Naive B cell (primary cell): ENCODE measurements at regions not wholly inside any gene's neighbourhood (a gene's known extent, or its start where the extent isn't known, plus 50 kb on each side); places are given as distances from the start of the nearest gene placed in this dataset.

Experiments used
- ATAC-seq, 2 donors: fragments of 150-1000 bp; cut with Tn5 transposase; 2 replicates each; pipeline ENCODE4 v1.10.0; 2021; ENCODE audit warnings: low read depth in 2 of 2, mild to moderate bottlenecking in 2 of 2, moderate library complexity in 2 of 2
- DNase-seq: peaks from one replicate; pipeline ENCODE4 v3.0.0; 2022
- H3K27ac Mint-ChIP-seq, 6 donors: one replicate each; pipeline ENCODE4 v1.8.0; 2020 to 2022; ENCODE audit warnings: mild to moderate bottlenecking in 6 of 6, mixed read lengths in 6 of 6, moderate library complexity in 5 of 6, inconsistent platforms in 2 of 6
- H3K27me3 Mint-ChIP-seq, 3 donors: one replicate each; pipeline ENCODE4 v1.8.0; 2021 to 2022; ENCODE audit warnings: mixed read lengths in 3 of 3, mild to moderate bottlenecking in 1 of 3
- H3K36me3 Mint-ChIP-seq, 2 donors: one replicate each; pipeline ENCODE4 v1.8.0; 2020 to 2022; ENCODE audit warnings: mixed read lengths in 2 of 2, inconsistent platforms in 1 of 2, mild to moderate bottlenecking in 1 of 2
- H3K4me1 Mint-ChIP-seq, 3 donors: one replicate each; pipeline ENCODE4 v1.8.0; 2020 to 2022; ENCODE audit warnings: mixed read lengths in 3 of 3, inconsistent platforms in 1 of 3, mild to moderate bottlenecking in 1 of 3, moderate library complexity in 1 of 3
- H3K4me3 Mint-ChIP-seq, 8 donors: one replicate each; pipeline ENCODE4 v1.8.0; 2020 to 2022; ENCODE audit warnings: mild to moderate bottlenecking in 8 of 8, mixed read lengths in 8 of 8, moderate library complexity in 8 of 8, inconsistent platforms in 2 of 8
- H3K9me3 Mint-ChIP-seq, 7 donors: one replicate each; pipeline ENCODE4 v1.8.0; 2020 to 2022; ENCODE audit warnings: mixed read lengths in 7 of 7, mild to moderate bottlenecking in 5 of 7, inconsistent platforms in 2 of 7, moderate library complexity in 1 of 7

- H3K4me1 Mint-ChIP-seq = peaks cover 24 to 33% (median 25%) of the 10 kb centered on the region in 3 donors
- no peak for DNase-seq
- H3K4me3 Mint-ChIP-seq = no peak overlapping the region
- H3K9me3 Mint-ChIP-seq = peaks cover 0 to 11% (median 0%) of the 10 kb centered on the region in 7 donors
- H3K27ac Mint-ChIP-seq = no peak overlapping the region
- peaks cover 0 to 4% of the 10 kb centered on the region in 2 donors for H3K36me3 Mint-ChIP-seq
- no peak for ATAC-seq
- H3K27me3 Mint-ChIP-seq = no peaks in the 10 kb centered on the region
Observed at GRCh38 chr6:14243597-14243996, 126.0 kb downstream of the CD83 start.

GRCh38 chr6:14246876-14247275, 129.3 kb downstream of the CD83 start:
- Mint-ChIP-seq H3K36me3 (peaks cover 0 to 8% of the 10 kb centered on the region in 2 donors), H3K27ac (no peak overlapping the region), H3K4me1 (peaks cover 12 to 30% (median 15%) of the 10 kb centered on the region in 3 donors), H3K27me3 (no peaks in the 10 kb centered on the region), H3K9me3 (peaks cover 0 to 11% (median 0%) of the 10 kb centered on the region in 7 donors), H3K4me3 (peak overlapping the region in 1 of 8 donors; percentile 10)
- no peak for ATAC-seq
- no peak for DNase-seq

GRCh38 chr6:14250573-14250972, 133.0 kb downstream of the CD83 start:
- Mint-ChIP-seq H3K27me3 (no peaks in the 10 kb centered on the region), H3K9me3 (peaks cover 0 to 2% (median 0%) of the 10 kb centered on the region in 7 donors), H3K4me1 (peaks cover 30 to 54% (median 36%) of the 10 kb centered on the region in 3 donors), H3K27ac (peak overlapping the region in 3 of 6 donors; percentile 30 to 80 (median 53)), H3K36me3 (peaks cover 0 to 8% of the 10 kb centered on the region in 2 donors), H3K4me3 (no peak overlapping the region)
- no peak for DNase-seq
- no peak for ATAC-seq

GRCh38 chr6:14252271-14252850, 134.8 kb downstream of the CD83 start:
- DNase-seq = no peak
- peak overlapping the region in 3 of 8 donors; percentile 39 to 76 (median 50) for H3K4me3 Mint-ChIP-seq
- peaks cover 39 to 71% (median 47%) of the 10 kb centered on the region in 3 donors for H3K4me1 Mint-ChIP-seq
- H3K36me3 Mint-ChIP-seq = peaks cover 0 to 4% of the 10 kb centered on the region in 2 donors
- peak overlapping the region in 4 of 6 donors; percentile 33 to 87 (median 66) for H3K27ac Mint-ChIP-seq
- H3K9me3 Mint-ChIP-seq = peaks cover 0 to 2% (median 0%) of the 10 kb centered on the region in 7 donors
- no peak for ATAC-seq
- H3K27me3 Mint-ChIP-seq = no peaks in the 10 kb centered on the region

- H3K4me1 Mint-ChIP-seq = peaks cover 45 to 86% (median 56%) of the 10 kb centered on the region in 3 donors
- no peaks in the 10 kb centered on the region for H3K27me3 Mint-ChIP-seq
- ATAC-seq = peak; percentile 89 to 90
- peaks cover 1 to 4% of the 10 kb centered on the region in 2 donors for H3K36me3 Mint-ChIP-seq
- peak; percentile 66 for DNase-seq
- H3K9me3 Mint-ChIP-seq = peaks cover 0 to 2% (median 0%) of the 10 kb centered on the region in 7 donors
- H3K4me3 Mint-ChIP-seq = peak overlapping the region in 7 of 8 donors; percentile 15 to 82 (median 52)
- H3K27ac Mint-ChIP-seq = peak overlapping the region; percentile 72 to 98 (median 94)
Observed at GRCh38 chr6:14254505-14254904, 136.9 kb downstream of the CD83 start.

GRCh38 chr6:14255916-14256315, 138.3 kb downstream of the CD83 start:
- H3K4me1 Mint-ChIP-seq = peaks cover 47 to 84% (median 63%) of the 10 kb centered on the region in 3 donors
- no peaks in the 10 kb centered on the region for H3K27me3 Mint-ChIP-seq
- H3K27ac Mint-ChIP-seq = peak overlapping the region in 2 of 6 donors; percentile 29 to 84
- H3K4me3 Mint-ChIP-seq = peak overlapping the region in 1 of 8 donors; percentile 66
- ATAC-seq = no peak
- H3K9me3 Mint-ChIP-seq = peaks cover 0 to 3% (median 2%) of the 10 kb centered on the region in 7 donors
- H3K36me3 Mint-ChIP-seq = peaks cover 8 to 14% of the 10 kb centered on the region in 2 donors
- DNase-seq = no peak

- H3K36me3 Mint-ChIP-seq = peaks cover 8 to 14% of the 10 kb centered on the region in 2 donors
- H3K4me3 Mint-ChIP-seq = no peak overlapping the region
- peaks cover 33 to 65% (median 51%) of the 10 kb centered on the region in 3 donors for H3K4me1 Mint-ChIP-seq
- no peak for DNase-seq
- H3K27me3 Mint-ChIP-seq = no peaks in the 10 kb centered on the region
- peak overlapping the region in 2 of 6 donors; percentile 3 to 64 for H3K27ac Mint-ChIP-seq
- H3K9me3 Mint-ChIP-seq = peaks cover 0 to 10% (median 3%) of the 10 kb centered on the region in 7 donors
- no peak for ATAC-seq
Observed at GRCh38 chr6:14258117-14258516, 140.5 kb downstream of the CD83 start.

GRCh38 chr6:14258695-14259593, 141.4 kb downstream of the CD83 start:
- Mint-ChIP-seq H3K4me3 (peak overlapping the region in 2 of 8 donors; percentile 5 to 54), H3K4me1 (peaks cover 28 to 57% (median 43%) of the 10 kb centered on the region in 3 donors), H3K36me3 (peaks cover 8 to 14% of the 10 kb centered on the region in 2 donors), H3K27me3 (no peaks in the 10 kb centered on the region), H3K27ac (peak overlapping the region; percentile 13 to 89 (median 42)), H3K9me3 (peaks cover 0 to 18% (median 3%) of the 10 kb centered on the region in 7 donors)
- ATAC-seq (no peak), DNase-seq (no peak)

- H3K36me3 Mint-ChIP-seq = peaks cover 8 to 14% of the 10 kb centered on the region in 2 donors
- H3K27me3 Mint-ChIP-seq = no peaks in the 10 kb centered on the region
- DNase-seq = no peak
- peaks cover 23 to 57% (median 36%) of the 10 kb centered on the region in 3 donors for H3K4me1 Mint-ChIP-seq
- ATAC-seq = no peak
- H3K9me3 Mint-ChIP-seq = peaks cover 0 to 23% (median 4%) of the 10 kb centered on the region in 7 donors
- H3K4me3 Mint-ChIP-seq = peak overlapping the region in 1 of 8 donors; percentile 5
- H3K27ac Mint-ChIP-seq = peak overlapping the region; percentile 13 to 82 (median 54)
Observed at GRCh38 chr6:14259594-14260152, 142.1 kb downstream of the CD83 start.

- Mint-ChIP-seq H3K27ac (peak overlapping the region in 1 of 6 donors; percentile 49), H3K27me3 (no peaks in the 10 kb centered on the region)
- ATAC-seq = no peak
Observed at GRCh38 chr6:14260839-14261238, 143.3 kb downstream of the CD83 start.

GRCh38 chr6:14263881-14264424, 146.4 kb downstream of the CD83 start:
- Mint-ChIP-seq H3K4me3 (no peak overlapping the region), H3K4me1 (peaks cover 30 to 60% (median 50%) of the 10 kb centered on the region in 3 donors), H3K27ac (peak overlapping the region in 1 of 6 donors; percentile 33), H3K9me3 (peaks cover 0 to 23% (median 4%) of the 10 kb centered on the region in 7 donors), H3K27me3 (no peaks in the 10 kb centered on the region), H3K36me3 (peaks cover 8 to 19% of the 10 kb centered on the region in 2 donors)
- no peak for DNase-seq
- ATAC-seq = no peak

More at GRCh38 chr6:14260839-14261238, 143.3 kb downstream of the CD83 start:
- Mint-ChIP-seq H3K36me3 (peaks cover 8 to 14% of the 10 kb centered on the region in 2 donors), H3K9me3 (peaks cover 0 to 23% (median 4%) of the 10 kb centered on the region in 7 donors), H3K4me3 (no peak overlapping the region), H3K4me1 (peaks cover 21 to 57% (median 42%) of the 10 kb centered on the region in 3 donors)
- no peak for DNase-seq

GRCh38 chr6:14265049-14266021, 147.8 kb downstream of the CD83 start:
- Mint-ChIP-seq H3K4me3 (peak overlapping the region in 3 of 8 donors; percentile 21 to 63 (median 37)), H3K36me3 (peaks cover 0 to 12% of the 10 kb centered on the region in 2 donors), H3K9me3 (peaks cover 0 to 23% (median 4%) of the 10 kb centered on the region in 7 donors), H3K4me1 (peaks cover 34 to 62% (median 55%) of the 10 kb centered on the region in 3 donors), H3K27ac (peak overlapping the region in 1 of 6 donors; percentile 82), H3K27me3 (no peaks in the 10 kb centered on the region)
- no peak for ATAC-seq
- no peak for DNase-seq
